Stimulated activated CD4-positive, alpha-beta T cell treated with anti-CD3 and anti-CD28 coated beads, Interleukin-1b, Interleukin-23, amount 100 ng/mL, for 24 hours (primary cell): ENCODE measurements at regions not wholly inside any gene's neighbourhood (a gene's known extent, or its start where the extent isn't known, plus 50 kb on each side); places are given as distances from the start of the nearest gene placed in this dataset.
"Not testable (repeated sequence)": the region's sequence is repeated elsewhere in the genome, so short reads cannot be mapped to it uniquely, and the experiment has no call there.

Experiments used
- DNase-seq, 4 experiments: peaks; one replicate each; pipeline ENCODE4 v3.0.0-alpha.2; 2020; ENCODE audit warnings: low read depth in 4 of 4, low spot score in 1 of 4

DNA sequence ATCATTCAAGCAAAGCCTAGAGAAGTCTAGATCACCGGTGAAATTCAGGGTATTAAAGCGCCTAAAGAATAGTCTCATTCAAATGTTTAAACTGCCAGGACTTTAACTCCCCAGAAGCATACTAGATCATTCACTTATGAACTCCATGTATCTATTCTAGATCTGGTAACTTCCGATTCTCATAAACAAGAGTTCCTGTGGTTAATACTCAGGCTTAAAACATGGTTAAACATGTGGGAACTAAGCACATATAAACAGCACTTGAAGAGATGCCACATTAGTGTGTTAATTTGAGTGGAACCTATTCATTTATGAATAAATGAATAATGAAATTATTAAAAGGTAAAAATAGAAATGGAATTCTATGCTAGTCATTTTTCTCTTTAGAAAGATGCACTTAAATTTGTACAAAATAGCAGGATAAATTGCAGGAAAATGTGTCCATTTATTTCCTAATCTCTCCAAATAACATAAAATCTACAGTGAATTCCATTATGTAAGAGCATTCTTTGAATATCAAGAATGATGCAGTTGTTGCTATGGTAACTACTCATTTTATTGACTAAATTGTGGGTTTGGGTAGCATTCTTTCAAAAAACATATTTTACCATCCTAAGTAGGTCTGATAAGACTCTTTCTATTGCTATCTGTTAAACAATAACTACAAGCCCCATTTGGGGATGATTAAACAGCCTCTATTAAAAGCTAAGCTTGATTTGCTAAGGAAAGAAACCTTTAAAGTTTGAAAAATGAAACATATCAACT is 147.6 kb upstream of the TMEM168 start:
- no peak for DNase-seq

DNA sequence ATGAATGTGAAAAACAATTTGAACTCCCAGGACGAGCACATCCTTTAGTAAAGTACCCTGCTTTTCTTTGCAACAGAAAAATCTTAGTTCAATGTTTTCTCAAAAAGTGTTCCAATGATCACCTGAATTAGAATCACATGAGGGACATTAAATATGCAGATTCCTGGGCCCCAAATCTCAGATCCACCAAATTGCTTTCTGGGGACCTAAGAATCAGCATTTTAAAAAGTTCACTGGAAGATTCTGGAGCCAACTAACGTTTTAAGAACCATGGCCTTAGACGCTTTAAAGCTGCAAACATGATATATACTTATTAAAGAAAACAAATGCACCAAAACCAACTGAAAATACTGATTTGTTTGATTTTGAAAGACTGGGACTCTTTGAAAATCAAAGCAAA is 143.4 kb upstream of the TMEM168 start:
- no peak for DNase-seq

DNA sequence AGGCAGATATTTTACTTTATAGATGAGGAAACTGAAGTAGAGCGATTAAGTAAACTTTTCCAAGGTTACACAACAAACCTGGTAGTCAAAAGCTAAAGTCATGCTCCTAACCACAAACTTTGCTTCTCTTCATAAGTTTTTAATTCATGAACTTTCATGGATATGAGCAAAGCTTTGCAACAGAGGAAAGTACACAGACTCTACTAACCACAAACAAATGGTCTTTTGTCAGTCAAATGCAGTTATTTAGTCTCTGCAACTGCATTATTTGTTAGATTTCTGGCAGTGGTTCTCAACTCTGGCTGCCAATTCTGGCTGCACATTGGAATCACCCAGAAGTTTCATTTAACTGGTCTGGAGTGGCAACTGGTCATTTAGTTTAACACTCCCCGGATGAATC is 140.6 kb upstream of the TMEM168 start:
- no peak for DNase-seq

DNA sequence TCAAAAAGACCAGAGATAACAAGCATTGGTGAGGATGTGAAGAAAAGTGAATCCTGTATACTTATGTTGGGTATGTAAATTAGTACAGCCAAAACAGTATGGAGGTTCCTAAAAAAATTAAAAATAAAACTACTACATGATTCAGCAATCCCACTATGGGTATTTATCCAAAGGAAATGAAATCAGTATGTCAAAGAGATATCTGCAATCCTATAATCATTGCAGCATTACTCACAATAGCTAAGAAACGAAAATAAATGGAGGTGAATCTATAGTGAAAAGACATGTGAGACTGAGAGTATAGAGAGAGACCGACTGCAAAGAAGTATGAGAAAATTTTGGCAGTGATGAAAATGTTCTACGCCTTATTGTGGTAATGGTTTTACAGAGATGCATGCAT is 139.2 kb upstream of the TMEM168 start:
- no peak for DNase-seq

DNA sequence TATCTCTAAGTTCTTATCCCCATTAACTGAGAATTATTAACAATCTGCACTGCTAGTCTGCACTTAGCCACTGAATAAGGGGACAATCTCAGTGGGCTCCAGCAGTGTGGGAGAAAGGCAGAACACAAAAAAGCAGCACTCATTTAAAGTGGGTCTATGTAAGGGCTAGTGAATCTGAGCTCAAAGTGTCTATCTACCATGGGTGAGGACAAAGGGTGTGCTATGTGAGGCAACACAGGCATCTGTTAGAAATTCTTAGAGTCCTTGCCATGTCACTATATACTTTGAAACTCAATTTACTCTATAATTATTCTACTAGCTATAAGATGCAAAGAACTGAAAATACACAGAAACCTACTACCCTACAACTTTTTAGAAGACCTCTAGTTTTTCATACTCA is 135.8 kb upstream of the TMEM168 start:
- DNase-seq, result no peak

DNA sequence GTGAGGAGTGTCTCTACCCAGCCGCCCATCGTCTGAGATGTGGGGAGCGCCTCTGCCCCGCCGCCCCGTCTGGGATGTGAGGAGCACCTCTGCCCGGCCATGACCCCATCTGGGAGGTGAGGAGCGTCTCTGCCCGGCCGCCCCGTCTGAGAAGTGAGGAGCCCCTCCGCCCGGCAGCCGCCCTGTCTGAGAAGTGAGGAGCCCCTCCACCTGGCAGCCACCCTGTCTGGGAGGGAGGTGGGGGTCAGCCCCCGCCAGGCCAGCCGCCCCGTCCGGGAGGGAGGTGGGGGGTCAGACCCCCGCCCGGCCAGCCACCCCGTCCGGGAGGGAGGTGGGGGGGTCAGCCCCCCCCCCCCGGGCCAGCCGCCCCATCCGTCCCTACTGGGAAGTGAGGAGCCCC is 132.4 kb upstream of the TMEM168 start:
- DNase-seq, result not testable (repeated sequence)

DNA sequence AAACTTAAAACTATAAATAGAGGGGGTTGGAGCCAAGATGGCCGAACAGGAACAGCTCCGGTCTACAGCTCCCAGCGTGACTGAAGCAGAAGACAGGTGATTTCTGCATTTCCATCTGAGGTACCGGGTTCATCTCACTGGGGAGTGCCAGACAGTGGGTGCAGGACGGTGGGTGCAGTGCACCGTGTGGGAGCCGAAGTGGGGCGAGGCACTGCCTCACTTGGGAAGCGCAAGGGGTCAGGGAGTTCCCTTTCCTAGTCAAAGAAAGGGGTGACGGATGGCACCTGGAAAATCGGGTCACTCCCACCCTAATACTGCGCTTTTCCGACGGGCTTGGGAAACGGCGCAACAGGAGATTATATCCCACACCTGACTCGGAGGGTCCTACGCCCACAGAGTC is 126.2 kb upstream of the TMEM168 start:
- not testable (repeated sequence) for DNase-seq

DNA sequence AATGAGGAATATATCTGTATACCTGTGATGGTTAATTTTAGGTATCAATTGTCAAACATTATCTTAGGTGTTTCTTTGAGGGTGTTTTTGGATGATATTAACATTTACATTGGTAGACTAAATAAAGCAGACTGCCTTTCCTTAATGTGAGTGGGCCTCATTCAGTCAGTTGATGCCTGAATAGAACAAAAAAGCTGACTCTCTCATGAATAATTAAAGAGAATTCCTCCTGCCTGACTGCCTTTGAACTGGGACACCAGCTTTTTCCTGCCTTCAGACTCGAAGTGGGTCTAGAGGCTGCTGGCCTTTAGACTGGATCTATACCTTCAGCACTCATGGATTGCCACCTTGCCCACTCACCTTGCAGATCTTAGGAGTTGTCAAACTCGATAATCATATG is 117.9 kb upstream of the TMEM168 start:
- no peak for DNase-seq

DNA sequence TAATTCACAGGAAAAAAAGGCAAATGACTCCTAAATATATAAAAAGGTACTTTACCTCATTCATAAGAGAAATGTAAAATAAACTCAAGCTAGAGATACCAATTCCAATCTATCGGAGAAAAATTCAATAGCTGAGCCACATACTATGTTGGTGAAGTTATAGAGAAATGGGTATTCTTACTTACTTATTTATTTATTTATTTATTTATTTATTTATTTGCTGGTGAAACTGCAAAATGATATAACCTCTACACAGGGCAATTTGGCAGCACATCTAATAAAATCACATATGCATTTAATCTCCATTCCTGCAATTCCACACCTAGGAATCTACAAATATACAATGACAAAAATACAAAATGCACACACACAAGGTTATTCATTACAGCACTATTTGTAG is 117.5 kb upstream of the TMEM168 start:
- DNase-seq, result no peak

DNA sequence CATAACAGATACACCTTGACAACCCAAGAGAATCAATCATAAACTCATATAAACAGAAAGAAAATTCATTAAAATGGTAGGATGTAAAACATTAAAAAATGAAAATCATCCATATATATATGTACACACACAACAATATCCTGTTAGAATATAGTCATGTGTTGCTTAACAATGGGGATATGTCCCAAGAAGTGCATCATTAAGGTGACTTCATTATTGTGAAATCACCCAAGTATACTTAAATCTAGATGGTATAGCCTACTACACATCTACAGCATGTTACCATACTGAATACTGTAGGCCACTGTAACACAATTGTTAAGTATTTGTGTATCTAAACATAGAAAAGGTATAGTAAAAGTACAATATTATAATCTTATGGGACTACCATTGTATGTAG is 115.8 kb upstream of the TMEM168 start:
- no peak for DNase-seq

DNA sequence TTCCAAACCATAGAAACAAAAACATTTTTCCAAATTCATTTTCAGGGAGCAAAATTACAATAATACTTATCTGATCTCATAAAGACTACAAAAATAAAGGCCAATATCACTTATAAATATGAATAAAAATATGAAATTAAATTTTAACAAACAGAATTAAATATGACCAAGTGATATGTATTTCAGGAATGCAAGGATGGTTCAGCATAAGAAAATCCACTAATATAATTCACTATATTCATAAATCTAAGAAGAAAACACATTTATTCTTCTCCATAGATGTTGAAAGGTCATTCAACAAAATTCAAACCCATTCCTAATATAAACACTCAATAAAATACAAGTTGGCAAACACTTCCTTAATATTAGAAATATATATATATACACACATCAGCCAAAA is 115.2 kb upstream of the TMEM168 start:
- no peak for DNase-seq

DNA sequence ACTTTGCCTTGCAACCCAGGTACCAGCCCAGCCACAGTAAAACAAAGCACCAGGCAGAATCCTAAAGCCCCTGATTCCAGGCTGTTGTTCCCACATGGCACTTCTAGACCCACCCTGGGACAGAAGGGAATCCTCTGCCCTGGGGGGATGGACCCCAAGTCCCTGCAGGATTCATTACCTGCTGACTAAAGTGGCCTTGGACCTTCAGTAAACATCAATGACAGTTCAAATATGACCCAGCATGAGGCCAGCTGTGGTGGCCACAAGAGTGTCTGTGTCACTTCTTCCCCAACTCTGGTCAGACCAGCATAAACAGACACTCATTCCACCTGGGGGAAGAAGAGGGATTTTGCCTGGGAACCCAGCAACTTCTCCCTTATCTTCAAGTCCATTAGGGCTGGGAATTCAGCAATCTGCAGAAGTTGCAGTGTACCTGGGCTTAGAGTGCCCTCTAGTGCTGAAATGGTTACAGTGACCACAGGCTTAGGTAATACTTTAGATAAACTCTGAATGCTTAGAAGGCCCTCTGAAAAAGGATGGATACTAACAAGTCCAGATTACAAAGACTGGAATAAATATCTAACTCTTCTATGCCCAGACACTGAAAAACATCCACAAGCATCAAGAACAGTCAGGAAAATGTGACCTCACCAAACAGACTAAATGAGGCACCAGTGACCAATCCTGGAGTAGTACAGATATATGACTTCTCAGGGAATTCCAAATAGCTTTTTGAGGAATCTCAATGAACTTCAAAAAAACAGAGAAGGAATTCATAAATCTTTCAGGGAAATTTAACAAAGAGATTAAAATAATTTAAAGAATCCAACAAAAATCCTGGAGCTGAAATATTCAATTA is 108.5 kb upstream of the TMEM168 start:
- DNase-seq, result peak in 1 of 4 experiments; percentile 9

DNA sequence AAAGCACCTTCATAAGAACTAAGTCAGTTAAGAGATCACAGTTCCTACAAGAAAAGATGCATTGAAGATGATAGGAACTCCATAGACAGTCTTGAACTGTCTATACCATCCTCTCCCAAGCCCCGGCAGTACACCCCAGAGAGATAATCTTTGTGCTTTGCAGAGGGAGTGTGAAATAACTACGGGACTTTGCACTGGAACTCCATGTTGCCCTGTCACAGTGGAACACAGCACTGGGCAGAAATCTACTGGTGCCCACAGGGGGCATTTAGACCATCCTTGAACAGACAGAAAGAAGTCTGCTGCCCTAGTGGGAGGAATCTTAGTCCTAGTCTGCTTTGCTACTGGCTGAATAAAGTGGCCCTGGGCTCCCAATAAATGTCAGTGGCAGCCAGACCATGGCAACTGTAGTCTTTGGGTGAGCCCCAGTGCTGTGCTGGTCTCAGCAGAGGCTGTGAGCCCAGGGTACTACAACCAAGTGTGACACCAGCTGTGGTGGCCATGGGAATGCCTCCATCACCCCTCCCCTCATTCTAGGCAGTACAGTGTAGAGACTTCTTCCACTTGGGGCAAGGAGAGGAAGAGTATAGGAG is 107.7 kb upstream of the TMEM168 start:
- no peak for DNase-seq

DNA sequence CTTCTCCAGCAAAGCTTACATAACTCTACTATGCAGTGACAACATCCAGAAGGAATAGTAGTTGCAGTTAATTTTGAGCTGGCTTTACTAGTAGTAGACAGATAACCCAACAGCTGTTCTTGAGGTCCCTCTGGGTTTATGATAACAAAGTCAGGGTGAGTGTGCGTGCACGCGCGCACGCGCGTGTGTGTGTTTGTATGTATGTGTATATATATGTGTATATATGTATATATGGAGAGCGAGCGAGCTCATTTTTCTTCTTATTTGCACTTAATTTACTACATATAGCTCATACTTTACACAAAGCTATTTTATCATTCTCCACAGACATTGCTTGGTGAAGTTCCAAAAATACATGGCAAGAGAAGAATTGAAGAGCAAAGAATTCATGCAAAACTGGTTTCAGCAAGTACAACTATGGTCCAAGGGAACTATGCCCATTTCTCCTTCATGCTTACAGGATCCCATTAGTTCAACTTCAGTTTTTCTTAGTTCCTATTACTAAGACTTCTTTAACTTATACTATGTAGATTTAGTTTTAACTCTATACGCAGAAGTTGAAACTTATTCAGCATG is 105.9 kb upstream of the TMEM168 start:
- DNase-seq, result no peak

DNA sequence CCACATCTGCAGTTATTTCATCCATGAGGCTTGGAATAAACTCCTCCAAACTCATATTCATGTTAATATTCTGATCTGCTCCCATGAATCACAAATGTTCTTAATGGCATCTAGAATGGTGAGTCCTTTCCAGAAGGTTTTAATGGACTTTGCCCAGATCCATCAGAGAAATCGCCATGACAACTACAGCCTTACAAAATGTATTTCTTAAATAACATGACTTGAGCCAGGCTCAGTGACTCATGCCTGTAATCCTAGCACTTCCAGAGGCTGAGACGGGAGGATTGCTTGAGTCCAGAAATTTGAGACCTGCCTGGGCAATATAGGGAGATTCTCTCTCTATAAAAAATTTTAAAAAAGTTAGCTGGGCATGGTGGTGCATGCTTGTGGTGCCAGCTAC is 102.1 kb upstream of the TMEM168 start:
- DNase-seq, result no peak

DNA sequence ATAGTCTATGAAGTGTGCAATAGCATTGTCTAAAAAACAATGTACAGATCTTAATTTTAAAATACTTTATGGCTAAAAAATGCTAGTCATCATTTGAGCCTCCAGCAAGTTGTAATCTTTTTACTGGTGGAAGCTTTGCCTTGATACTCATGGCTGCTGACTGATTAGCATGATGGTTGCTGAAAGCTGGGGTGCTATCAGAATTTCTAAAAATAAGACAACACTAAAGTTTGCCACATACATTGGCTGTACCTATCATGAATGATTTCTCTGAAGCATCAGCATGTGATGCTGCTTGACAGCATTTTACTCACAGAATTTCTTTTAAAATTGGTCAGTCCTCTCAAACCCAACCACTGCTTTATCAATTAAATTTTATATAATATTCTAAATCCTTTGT is 101.5 kb upstream of the TMEM168 start:
- DNase-seq, result no peak

DNA sequence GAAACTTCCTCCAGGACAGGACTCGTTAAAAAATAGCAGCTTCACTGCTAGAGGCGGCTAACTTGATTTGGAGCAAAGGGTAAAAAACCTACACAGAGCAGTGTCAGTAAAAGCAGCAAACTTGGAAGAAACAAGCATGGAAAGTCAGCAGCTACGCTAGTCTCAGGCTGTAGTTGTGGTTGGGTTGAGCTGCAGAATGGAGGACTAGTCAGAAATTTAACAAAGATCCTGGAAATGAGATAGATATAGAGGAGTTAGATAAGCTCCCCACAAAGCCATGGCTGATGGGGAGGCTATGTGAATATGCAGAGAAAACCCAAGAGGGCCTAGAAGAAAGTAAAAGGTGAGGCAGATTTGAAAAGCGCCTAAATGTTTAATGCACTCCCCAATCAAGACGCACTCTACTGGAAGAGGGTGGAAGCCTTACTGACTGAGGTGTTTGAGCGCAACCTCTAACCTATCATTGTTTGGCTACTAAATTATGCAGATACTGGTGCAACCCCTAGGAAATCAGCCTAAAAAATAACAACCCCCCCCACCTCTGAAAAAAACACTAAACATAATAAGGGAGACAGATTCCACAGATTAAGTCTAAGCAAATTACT is 99.7 kb upstream of the TMEM168 start:
- DNase-seq, result no peak

DNA sequence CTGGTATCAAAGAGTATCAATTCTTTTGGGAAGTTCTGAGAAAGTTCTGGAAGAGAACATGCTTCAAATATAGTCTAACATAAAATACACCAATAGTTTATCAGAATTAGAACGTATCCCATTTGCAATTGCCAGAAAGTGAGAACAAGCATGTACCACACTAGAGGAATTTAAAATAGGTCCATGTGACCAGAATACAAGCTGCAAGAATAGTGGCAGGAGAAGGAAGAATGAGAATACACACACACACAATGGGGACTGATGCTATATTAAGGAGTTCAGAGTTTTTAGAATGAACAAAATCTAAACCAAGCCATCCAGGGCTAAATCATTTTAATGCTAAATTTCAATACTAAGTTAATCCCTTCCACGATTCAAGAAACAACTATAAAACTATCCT is 99.1 kb upstream of the TMEM168 start:
- no peak for DNase-seq

DNA sequence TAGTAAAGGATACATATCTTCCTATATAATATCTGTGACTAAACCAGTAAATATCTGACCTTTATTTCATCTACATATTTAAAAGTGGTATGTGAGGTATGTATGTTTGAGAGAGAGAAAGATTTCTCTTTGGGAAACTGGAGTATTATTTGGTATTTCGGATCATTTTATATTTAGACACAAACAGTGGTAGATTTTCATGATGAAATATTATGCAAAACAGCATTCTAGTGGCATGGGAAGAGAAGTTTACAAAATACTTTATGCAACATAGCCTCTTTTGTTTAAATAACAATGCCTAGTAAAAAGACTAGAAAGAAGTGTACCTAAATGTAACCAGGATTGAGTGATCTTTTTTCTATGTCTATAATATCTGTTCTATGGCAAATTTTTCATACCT is 98.6 kb upstream of the TMEM168 start:
- no peak for DNase-seq

DNA sequence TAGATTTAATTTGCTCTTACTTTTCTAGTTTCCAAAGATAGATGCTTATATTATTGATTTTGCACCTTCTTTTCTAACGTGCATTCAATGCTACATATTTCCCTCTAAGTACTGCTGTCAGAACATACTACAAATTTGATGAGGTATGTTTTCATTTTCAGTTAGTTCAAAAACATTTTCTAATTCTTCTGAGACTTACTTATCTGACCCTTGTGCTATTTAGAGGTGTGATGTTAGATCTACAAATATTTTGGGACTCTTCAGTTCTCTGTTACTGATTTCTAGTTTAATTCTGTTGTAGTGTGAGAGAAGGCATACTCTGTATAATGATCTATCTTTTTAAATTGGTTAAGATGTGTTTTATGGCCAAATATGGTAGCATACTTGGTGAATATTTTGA is 97.8 kb upstream of the TMEM168 start:
- no peak for DNase-seq

DNA sequence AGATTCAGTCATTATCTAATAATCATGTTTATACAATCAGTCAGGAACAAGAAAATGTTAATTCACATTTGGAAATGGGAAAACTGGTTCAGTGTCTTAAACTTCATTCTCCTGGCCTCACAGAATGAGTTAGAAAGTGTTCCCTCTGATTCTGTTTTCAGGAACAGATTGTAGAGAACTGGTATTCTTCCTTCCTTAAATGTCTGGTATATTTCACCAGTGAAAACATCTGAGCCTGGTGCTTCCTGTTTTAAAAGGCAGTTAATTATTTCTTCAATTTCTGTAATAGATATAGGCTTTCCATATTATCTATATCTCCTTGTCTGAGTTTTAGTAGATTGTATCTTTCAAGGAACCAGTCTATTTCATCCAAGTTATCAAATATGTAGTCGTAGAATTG is 97.1 kb upstream of the TMEM168 start:
- no peak for DNase-seq
